NCI-H2029 (cell line): ENCODE measurements at regions not wholly inside any gene's neighbourhood (a gene's known extent, or its start where the extent isn't known, plus 50 kb on each side); places are given as distances from the start of the nearest gene placed in this dataset.

ENCODE experiments used
- DNase-seq: peaks from one replicate; lab custom pipeline; 2025; lab: John Stamatoyannopoulos, UW

DNA sequence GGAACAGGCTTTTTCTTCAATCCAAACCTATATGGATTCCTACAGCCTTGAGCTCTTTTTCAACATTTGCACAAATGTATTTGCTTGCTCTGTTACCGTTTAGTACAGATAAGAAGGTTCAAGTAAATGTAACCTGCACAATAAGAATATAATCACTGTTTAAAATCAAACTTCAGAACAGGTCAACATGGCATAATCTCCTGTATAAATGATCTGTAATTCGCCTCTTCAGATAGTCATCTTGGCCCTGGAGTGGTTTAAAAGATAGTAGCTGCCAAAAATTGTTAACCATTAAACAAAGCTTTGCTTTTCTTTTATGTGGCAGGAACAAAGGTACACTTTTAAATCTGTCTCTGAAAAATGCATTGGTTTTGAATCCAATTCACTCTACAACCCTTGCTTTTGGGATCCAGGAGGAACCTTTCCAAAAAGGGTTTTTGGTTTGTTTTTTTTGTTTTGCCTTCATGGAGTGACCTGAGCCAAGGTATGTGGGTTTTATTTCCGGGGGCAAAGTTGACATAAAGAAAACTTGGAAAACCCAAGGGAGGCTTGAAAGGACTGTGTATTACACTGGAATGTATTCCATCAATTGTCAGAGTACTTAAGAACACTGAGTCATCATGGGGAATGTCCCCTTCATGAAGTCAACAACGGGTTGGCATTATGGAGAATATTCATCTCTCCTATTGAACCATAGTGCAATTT, 210.4 kb upstream of the HCCS start:
- DNase-seq = no peak

DNA sequence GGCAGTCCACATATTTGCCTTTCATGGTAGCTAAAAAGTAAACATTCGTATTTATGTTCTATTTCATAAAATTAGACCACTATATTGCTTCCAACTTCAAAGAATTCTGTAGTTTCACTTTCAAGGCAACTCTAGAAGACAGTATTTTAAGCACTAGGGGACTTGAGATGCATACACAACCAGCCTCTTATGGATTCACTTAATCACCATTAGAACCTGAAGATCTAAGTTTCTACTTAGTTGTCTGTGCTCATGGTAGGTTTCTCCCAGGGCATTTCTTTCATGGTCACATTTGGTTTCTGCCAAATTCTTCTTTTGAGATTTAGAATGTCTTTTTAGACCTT, 209.9 kb upstream of the HCCS start:
- no peak for DNase-seq

DNA sequence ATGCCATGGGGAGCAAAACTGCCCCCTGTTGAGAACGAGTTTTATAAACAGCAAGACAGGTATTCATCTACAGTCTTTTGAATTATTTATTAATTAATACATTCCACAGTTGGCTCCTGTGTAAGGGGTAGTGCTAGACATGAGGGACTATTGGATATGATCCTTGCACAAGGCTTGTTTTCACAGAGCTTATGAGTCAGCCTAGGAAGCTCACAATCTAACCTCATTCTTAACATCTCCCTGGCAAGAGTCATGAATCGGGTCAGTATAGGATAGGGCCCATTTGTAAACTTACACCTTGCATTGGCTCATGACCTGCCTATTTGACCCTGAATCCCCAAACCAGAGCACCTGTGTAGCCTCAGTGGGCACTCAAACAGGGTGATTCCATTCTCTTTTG, 209.1 kb upstream of the HCCS start:
- DNase-seq = no peak

DNA sequence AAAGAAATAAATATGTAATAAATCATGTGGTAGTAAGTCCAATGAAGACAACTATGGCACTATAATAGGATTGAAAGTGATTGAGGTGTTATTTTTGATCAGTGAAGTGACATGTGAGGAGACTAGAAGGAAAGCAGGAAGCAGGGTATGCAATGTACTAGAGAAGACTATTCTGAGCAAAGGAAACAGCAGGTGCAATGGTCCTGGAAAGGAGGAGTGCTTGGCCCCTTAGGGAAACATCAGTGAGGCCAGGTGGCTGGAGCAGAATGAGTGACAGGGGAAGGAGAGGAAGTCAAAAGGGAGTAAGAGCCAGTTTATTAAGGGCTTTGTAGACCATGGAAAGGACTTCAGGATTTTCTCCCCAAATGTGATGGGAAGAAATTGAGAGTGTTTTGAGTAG, 207.6 kb upstream of the HCCS start:
- DNase-seq = no peak

DNA sequence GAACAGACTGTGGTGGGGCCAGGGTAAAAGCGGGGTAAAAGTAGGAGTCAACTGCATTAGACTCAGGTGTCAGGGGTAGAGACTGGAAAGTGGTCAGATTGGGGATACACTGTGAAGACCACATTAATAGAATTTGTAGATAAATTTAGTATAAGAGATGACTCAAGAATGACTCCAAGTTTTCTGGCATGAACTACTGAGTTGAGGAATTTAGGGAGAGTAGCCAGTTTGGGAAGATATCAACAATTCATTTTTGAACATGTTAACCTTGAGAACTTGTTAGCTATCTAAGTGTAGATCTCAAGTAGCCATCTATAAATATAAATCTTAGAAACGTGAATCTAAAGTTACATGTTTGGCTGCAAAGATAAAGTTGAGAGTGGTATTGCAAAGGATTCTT, 206.9 kb upstream of the HCCS start:
- DNase-seq = no peak

DNA sequence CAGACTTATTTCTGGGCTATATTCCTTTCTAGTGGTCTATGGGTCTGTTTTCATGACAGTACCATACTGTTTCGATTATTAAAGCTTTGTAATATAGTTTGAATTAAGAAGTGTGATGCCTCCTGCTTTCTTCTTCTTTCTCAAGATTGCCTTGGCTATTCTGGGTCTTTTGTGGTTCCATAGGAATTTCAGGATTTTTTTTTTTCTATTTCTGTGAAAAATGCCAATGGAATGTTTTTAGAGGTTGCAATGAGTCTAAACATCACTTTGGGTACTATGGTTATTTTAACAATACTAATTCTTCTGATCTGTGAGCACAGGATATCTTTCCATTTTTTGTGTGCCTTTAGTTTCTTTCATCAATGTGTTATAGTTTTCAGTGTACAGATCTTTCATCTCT, 204.3 kb upstream of the HCCS start:
- no peak for DNase-seq

DNA sequence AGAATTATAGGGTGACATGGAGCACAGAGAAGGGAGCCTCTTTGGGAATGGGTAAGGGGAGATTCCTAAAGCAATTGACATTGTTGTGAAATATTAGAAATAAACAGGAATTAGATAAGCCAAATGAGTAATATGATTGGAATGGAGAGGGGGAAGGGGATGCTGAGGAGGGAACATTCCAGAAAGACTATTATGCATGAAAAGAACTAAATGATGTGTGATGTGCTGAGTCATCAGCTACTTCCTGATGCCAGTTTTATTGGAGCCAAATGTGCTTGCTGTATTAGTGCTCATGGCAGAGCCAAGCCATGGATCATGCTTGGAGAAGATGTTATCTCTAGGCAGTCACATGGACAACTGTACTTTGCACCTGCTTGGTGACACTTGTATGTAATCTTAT, 189.0 kb upstream of the HCCS start:
- no peak for DNase-seq

DNA sequence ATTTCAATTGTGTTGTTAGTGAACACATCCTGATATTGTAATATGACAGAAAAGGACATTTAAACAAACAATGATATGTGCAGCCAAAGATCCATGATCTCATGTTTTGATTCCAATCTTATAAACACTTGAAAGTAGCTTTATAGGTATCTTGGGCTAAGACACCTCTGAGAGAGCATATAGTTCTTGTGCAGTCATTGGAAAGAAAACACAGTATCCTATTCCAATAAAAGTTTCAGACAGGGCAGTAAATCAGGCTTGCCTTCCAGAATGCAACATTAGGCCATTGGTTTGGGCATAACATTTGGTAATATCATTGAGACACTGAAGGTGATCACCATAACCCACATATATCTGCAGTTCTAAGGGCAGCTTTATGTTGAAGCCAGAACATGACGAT, 188.3 kb upstream of the HCCS start:
- no peak for DNase-seq

DNA sequence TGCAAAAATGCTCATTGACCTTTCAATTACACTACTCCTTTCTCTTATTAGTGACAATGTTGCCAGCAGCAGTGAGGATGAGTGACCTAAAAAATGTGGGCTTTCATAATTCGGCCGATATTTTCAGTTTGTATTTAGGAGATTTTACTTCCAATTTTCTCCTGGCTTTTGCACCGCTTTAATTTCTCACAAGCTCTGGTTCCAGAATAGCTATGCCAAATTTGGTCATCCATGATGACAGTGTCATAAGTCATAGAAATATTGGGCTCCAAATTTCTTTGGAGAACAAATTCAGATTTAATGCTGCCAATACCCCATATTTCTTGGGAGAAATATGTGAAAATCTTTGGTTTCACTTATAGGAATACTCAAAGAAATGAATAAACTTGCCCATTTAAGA, 187.7 kb upstream of the HCCS start:
- no peak for DNase-seq

DNA sequence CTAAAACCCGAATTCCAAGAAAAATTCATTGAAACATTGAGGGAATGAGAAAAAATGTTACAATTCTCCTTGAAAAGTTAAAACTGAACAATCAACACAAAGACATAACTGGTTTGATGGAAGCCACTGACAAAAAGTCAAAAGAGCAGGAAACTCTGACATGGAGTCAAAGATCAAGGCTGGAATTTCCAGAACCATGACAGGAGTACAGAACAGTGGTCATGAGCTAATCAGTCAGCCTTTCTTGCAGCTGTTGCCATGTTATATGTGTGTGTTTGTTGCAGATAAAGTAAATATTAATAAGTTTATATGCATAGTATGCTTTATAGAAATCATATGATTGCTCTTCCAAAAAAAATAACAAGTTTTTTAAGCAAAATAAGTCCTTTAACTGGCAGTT, 184.7 kb upstream of the HCCS start:
- no peak for DNase-seq

DNA sequence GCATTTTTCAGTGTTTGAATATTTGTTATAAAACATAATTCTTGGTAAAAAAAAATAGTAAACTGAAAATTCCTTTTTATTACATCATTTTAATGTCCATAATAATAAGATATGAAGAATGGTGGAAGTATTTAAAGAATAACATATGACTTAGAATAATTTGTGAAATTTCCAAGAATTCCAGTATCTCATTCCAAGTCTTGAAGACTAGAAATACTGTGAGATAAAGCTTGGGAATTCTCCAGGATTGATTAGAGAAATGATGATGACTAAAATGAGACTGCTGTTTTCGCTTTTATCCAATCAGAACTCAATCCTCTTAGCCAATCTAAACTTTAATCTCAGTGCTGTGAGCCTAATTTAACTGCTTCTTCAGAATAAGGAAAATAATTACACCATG, 184.2 kb upstream of the HCCS start:
- DNase-seq = no peak

DNA sequence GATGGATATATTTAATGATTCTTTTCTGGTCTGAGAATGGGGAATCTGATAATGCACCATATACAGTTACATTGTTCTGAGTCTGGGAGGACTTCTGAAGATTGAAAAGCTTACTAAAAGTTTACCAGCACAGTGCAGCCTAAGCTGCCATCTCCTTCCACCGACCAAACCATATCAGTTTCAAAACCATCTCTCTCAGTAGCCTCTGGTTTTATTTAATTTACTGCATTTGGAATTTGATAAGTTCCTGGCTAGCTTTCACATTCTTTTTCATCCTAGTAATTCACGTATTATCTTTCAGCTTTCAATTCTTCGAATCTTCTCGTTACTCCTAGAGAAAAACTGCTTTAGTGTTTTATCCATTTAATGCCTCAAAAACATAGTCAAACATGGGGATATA, 181.4 kb upstream of the HCCS start:
- no peak for DNase-seq

DNA sequence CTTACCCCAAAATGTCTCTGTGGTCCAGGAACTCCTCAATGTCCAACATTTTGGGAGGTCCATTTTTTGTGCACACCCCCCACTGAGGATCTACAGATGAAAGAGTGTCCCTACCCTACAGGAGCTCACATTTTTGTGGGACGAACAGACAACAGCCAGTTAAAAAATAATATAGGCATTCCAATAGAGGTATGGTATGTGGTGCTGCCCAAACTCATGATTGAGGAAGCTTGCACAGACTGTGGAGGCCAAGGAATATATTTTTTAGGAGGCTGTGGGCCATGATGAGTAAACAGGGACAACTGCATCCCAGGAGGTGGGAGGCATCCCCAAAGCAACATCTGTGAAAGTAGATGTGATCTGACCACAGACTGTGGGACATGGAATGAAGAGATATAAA, 181.0 kb upstream of the HCCS start:
- no peak for DNase-seq

DNA sequence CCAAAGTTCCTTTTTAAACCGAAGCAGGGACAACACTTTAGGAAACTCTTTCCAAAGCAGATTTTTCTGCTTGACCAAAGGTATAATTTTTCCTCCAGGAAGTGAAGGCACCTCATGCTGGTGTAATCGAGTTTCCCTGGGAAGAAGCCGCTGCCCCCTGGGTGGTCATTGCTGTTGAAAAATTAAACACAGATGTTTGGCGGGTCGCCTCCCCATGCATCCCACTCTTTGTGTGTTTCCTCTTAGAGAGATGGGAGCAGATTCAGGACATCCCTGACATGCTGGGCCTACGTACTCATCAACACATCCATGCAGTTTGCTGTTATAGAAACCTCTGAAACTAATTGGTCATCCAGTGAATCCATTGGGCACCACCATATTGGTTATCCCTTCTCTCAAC, 179.2 kb upstream of the HCCS start:
- no peak for DNase-seq

DNA sequence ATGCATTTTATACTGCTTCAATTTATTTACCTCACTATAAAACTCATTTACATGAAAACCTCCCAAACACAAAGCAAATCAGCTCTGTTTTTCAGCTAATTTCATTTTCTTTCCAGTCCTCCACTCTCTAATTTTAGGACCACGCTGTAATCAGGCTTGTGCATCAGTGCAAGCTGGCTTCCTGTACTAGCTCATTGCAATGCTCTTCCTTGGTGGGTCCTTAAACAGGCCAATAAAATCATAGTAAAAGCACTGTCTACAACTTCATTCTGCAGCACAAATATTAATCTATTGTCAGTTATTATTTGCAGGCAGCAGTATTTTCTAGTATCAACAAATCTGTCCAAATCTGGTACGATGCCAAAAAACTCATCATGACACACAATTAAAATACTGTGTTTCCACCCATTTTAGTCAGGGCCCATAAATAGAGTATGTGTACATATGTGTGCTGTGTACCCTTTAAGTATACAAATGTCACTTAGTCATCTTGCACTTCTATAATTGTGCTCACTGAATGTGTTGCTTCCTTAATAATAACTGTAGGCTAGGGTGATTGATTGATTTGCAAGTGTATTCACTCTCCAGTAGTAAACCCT, 178.2 kb upstream of the HCCS start:
- no peak for DNase-seq

DNA sequence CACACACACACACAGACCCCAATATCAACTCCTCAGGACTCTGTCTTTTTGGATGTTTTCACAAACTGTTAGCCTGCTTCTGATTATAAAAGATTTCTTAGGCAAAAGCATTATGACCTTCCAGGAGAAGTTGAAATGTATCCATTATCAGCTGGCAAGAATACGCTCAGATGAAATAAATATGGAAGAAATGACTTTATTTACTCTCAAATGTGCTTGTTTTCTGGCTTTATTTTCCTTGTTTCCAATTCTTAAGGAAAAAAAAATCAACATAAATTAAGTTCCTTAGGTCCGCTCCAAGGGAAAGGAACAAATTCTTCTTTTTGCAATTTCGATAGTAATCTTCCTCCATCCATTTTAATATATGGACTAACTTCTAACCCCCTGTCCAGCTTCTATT, 175.6 kb upstream of the HCCS start:
- DNase-seq = no peak

DNA sequence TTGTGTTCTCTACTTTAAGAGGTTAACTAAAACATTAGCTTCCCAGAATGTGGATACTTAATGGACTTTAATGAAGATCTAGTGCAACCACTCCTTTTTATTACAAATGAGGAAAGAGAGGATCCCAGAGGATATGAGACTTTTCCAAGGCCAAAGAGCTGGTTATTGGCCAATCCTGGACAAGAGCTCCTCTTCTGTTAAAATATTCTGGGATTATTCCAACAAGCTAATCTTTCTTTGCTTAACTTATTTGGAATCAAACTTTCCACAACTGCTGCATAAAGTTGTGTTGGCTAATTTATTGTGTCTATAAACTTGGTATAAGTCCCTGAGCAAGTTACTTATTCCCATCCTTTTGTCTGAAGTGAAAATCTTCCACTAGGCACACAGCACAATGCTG, 174.2 kb upstream of the HCCS start:
- no peak for DNase-seq

DNA sequence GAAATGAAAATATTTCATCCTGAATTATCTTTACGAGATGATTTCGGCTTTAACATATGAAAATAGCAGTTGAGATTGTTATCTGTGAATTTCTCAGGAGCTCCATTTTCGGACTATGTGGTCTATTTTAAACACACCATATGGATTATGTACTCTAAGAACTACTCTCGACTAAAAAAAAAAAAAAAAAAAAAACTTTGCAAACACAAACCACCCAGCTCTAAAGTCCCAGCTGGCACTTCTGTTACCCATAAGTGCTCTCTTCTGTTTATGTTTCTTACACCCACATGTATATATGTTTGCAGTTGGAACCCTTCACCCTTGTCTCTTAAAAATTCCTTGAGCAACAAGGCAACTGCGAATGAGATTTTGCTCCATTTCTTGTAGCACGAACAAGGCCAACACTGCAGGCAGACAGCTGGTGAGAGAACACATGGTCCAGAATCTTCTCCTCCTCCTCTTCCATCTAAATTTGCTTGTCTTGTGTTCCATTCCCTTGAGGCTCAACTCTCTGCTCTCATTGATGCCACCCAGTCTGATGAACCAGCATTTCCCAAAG, 172.7 kb upstream of the HCCS start:
- DNase-seq = no peak

DNA sequence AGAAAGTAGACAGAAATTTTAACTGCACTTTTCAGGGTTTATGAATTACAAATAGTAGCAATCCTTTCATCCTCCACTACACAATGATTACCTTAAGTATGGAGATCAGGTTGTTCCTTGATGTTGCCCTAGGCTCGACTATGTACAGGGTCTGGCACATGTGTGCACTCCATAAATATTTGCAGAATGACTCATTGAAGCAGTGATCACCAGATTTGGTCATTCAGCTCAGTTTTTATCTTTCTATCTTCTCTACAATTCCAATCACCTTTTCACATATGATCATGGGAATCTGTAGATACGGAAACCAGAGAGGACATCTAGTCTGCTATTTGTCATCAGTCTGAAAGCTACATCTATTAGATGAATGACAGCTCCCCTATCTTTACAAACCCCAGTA, 171.7 kb upstream of the HCCS start:
- no peak for DNase-seq

DNA sequence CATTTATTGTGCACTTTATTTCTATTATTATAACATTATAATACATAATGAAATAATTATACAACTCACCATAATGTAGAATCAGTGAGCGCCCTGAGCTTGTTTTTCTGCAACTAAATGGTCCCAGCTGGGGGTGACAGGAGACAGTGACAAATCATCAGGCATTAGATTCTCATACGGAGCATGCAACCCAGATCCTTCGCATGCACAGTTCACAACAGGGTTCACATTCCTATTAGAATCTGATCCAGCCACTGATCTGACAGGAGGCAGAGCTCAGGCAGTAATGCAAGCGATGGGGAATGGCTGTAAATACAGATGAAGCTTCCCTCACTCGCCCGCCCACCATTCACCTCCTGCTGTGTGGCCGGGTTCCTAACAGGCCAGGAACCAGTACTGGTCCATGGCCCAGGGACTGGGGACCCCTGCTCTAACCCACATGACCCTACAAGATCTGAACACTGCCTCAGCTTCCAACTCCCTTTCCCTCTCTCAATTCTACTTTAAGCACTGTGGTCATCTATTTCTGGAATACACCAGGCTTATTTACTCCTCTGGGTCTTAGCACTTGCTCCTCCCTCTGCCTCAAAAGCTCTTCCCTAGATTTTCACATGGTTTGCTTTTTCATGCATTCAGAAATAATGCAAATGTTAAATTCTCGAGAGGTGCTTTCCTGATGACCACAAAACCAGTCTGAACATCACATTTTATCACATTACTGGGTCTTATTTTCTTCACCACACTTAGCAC, 166.8 kb upstream of the HCCS start:
- no peak for DNase-seq

DNA sequence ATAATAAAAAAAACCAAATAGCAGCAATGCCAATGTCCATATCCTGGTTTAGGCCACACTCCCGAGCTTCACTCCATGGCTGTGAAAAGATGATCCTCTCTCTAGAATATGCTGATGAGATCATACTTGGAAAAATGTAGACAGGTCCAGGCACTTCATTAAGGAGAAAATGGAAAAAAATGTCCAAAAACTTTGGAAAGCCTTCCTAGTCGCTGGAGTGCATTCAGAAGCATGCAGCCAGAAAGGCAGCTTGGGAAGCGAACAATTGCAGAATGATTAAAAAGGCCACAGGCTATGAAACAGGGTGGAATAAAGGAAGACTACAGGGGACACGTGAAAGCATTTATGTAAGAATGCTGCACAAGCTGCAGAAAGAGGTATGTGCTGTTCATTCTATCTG, 165.6 kb upstream of the HCCS start:
- DNase-seq = no peak

DNA sequence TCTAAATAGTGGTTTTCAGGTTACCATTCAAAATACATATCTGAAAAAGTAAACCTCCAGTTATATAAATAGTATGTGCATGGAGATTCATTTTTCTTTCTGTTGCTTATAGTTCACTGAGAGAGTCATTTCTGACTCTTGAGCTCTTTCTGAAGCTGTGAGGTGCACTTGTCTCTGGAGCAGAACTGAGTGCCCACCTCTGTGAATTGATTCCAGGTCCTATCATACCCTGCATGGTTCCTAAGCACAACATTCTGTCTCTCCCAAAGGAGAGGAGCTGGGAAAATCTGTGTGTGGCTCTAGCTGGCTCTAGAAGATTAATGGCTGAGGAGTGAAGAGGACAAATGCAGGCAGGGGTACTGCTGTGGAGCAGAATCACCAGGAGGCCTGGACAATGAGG, 161.6 kb upstream of the HCCS start:
- peak; percentile 14 for DNase-seq

DNA sequence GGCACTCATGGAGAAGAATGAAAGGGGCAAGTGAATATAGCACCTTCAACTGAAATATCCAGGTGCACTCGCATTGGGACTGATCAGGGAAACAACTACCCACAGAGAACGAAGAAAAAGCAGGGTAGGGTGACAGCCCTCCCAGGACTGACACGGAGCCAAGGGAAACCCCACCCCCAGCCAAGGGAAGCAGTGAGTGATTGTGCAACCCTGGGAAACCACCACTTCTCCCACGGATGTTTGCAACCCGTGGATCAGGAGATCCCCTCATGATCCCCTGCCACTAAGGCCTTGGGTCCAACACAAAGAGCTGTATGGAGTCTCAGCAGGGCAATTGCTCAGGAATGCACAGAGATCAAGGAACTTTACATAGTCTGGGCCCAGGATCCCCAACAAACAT, 158.5 kb upstream of the HCCS start:
- no peak for DNase-seq
